H1 (cell line): ENCODE measurements at regions not wholly inside any gene's neighbourhood (a gene's known extent, or its start where the extent isn't known, plus 50 kb on each side); places are given as distances from the start of the nearest gene placed in this dataset.

Source experiments
- CTCF ChIA-PET: fragments of 300-600 bp; sonication (Branson Sonifier 250); formaldehyde crosslinking; loops from one replicate; lab custom pipeline; 2021; ENCODE audit not compliant: partially characterized antibody; lab: Charles Lee
- POLR2A ChIA-PET: fragments of 300-600 bp; sonication (Branson Sonifier 250); formaldehyde crosslinking; loops from one replicate; lab custom pipeline; 2021; ENCODE audit warnings: inconsistent platforms; ENCODE audit not compliant: partially characterized antibody; lab: Charles Lee
- DNase-seq, 2 experiments: peaks; one replicate each; pipeline versions ENCODE4 v3.0.0 to v3.0.0-alpha.2; 2010 to 2022; ENCODE audit warnings: low spot score in 2 of 2, low read depth in 1 of 2, mixed read lengths in 1 of 2
- FAIRE-seq: peaks from 2 replicates; lab custom pipeline; 2011; peaks lifted over from hg19 to GRCh38; lab: Jason Lieb, UNC
- H2AFZ ChIP-seq: 2 replicates; pipeline ENCODE4 v1.8.1; 2012; ENCODE audit warnings: low read length, inconsistent platforms
- H2AK5ac ChIP-seq: 2 replicates; pipeline ENCODE4 v1.6.1; 2013; ENCODE audit warnings: low read depth, low read length
- H2BK120ac ChIP-seq: replicated peaks from 2 replicates; pipeline ENCODE3; 2013; ENCODE audit warnings: low read depth, low read length, inconsistent platforms
- H2BK12ac ChIP-seq: 2 replicates; pipeline ENCODE4 v1.6.1; 2013; ENCODE audit warnings: low read depth, low read length
- H2BK15ac ChIP-seq: 2 replicates; pipeline ENCODE4 v1.6.1; 2013; ENCODE audit warnings: low read length
- H2BK20ac ChIP-seq: 2 replicates; pipeline ENCODE4 v1.6.1; 2013; ENCODE audit warnings: low read length
- H2BK5ac ChIP-seq: 2 replicates; pipeline ENCODE4 v1.6.1; 2013; ENCODE audit warnings: low read depth, low read length
- H3K14ac ChIP-seq: 2 replicates; pipeline ENCODE4 v1.6.1; 2013; ENCODE audit warnings: inconsistent platforms; ENCODE audit not compliant: insufficient read length
- H3K18ac ChIP-seq: 2 replicates; pipeline ENCODE4 v1.6.1; 2013; ENCODE audit warnings: low read length; ENCODE audit errors: extremely low read depth
- H3K23ac ChIP-seq: 2 replicates; pipeline ENCODE4 v1.6.1; 2013; ENCODE audit warnings: inconsistent platforms; ENCODE audit not compliant: insufficient read length
- H3K23me2 ChIP-seq: 2 replicates; pipeline ENCODE4 v1.6.1; 2013; ENCODE audit warnings: low read depth, low read length
- H3K27ac ChIP-seq: 2 replicates; pipeline ENCODE4 v1.6.1; 2011; ENCODE audit warnings: low read depth, low read length, inconsistent platforms
- H3K27me3 ChIP-seq, 4 experiments: replicated peaks in 1 of 4; 1 replicate in 1 of 4; 2 replicates in 3 of 4; pipeline versions ENCODE4 v1.6.1 to v1.8.1; 2011 to 2013; ENCODE audit warnings: low read length in 3 of 4, mild to moderate bottlenecking in 3 of 4, inconsistent platforms in 2 of 4, mixed read lengths in 2 of 4, moderate library complexity in 1 of 4; ENCODE audit not compliant: control insufficient read depth in 3 of 4, insufficient read depth in 3 of 4; ENCODE audit errors: extremely low read depth in 1 of 4
- H3K36me3 ChIP-seq, 4 experiments: 2 replicates each; pipeline versions ENCODE4 v1.6.1 to v1.8.1; 2011 to 2013; ENCODE audit warnings: mild to moderate bottlenecking in 4 of 4, low read length in 3 of 4, moderate library complexity in 2 of 4, control low read depth in 1 of 4, inconsistent platforms in 1 of 4; ENCODE audit not compliant: insufficient read depth in 4 of 4, control insufficient read depth in 2 of 4
- H3K4ac ChIP-seq: replicated peaks from 2 replicates; pipeline ENCODE3; 2013; ENCODE audit warnings: low read length, low read depth, mixed read lengths, inconsistent platforms; ENCODE audit not compliant: insufficient read length
- H3K4me1 ChIP-seq, 4 experiments: replicated peaks in 1 of 4; 1 replicate in 1 of 4; 2 replicates in 3 of 4; pipeline versions ENCODE4 v1.6.1 to v1.8.1; 2011 to 2013; ENCODE audit warnings: low read length in 3 of 4, inconsistent platforms in 2 of 4, mixed read lengths in 1 of 4; ENCODE audit not compliant: insufficient read depth in 4 of 4, control insufficient read depth in 3 of 4
- H3K4me2 ChIP-seq, 2 experiments: 2 replicates each; pipeline versions ENCODE4 v1.6.1 to v1.8.1; 2011 to 2013; ENCODE audit warnings: low read depth in 2 of 2, low read length in 2 of 2, control low read depth in 1 of 2, inconsistent platforms in 1 of 2, mild to moderate bottlenecking in 1 of 2; ENCODE audit not compliant: insufficient read depth in 1 of 2
- H3K4me3 ChIP-seq, 4 experiments: fragments of 200-600, 300-600 bp in 1 of 4; sonication (generic), shearing (Covaris generic), sonication (Bioruptor Twin) in 1 of 4; 2 replicates each; pipeline versions ENCODE4 v1.5.1 to v1.8.1; 2011 to 2016; ENCODE audit warnings: low read length in 4 of 4, low read depth in 3 of 4, control low read depth in 2 of 4, inconsistent platforms in 2 of 4, mild to moderate bottlenecking in 2 of 4, mixed read lengths in 1 of 4, moderate library complexity in 1 of 4; ENCODE audit not compliant: insufficient read depth in 2 of 4; ENCODE audit errors: extremely low read depth in 1 of 4
- H3K56ac ChIP-seq: replicated peaks from 2 replicates; pipeline ENCODE3; 2013; ENCODE audit warnings: low read depth, mild to moderate bottlenecking, mixed read lengths, low read length, inconsistent platforms; ENCODE audit not compliant: insufficient read length
- H3K79me1 ChIP-seq: 2 replicates; pipeline ENCODE4 v1.6.1; 2013; ENCODE audit warnings: low read depth, low read length, control low read depth
- H3K79me2 ChIP-seq, 2 experiments: 2 replicates each; pipeline versions ENCODE4 v1.6.1 to v1.8.1; 2012 to 2013; ENCODE audit warnings: low read length in 2 of 2, mild to moderate bottlenecking in 2 of 2, inconsistent platforms in 1 of 2; ENCODE audit not compliant: insufficient read depth in 2 of 2, control insufficient read depth in 1 of 2
- H3K9ac ChIP-seq, 4 experiments: replicated peaks in 1 of 4; 1 replicate in 1 of 4; 2 replicates in 3 of 4; pipeline versions ENCODE4 v1.6.1 to v1.8.1; 2011 to 2013; ENCODE audit warnings: low read depth in 3 of 4, low read length in 3 of 4, control low read depth in 2 of 4, mild to moderate bottlenecking in 2 of 4, moderate library complexity in 2 of 4, inconsistent platforms in 1 of 4; ENCODE audit errors: extremely low read depth in 1 of 4
- H3K9me3 ChIP-seq, 2 experiments: 2 replicates each; pipeline versions ENCODE4 v1.6.1 to v1.8.1; 2012 to 2013; ENCODE audit warnings: mild to moderate bottlenecking in 2 of 2, moderate library complexity in 2 of 2, control low read depth in 1 of 2, inconsistent platforms in 1 of 2, low read depth in 1 of 2, low read length in 1 of 2, mixed read lengths in 1 of 2; ENCODE audit not compliant: insufficient read depth in 2 of 2
- H4K20me1 ChIP-seq, 2 experiments: replicated peaks in 1 of 2; 2 replicates each; pipeline versions ENCODE3 to v1.8.1; 2011 to 2013; ENCODE audit warnings: inconsistent platforms in 2 of 2, low read length in 2 of 2, mild to moderate bottlenecking in 1 of 2; ENCODE audit not compliant: insufficient read depth in 2 of 2, control insufficient read depth in 1 of 2
- H4K5ac ChIP-seq: 2 replicates; pipeline ENCODE4 v1.6.1; 2013; ENCODE audit warnings: low read length, low read depth, mixed read lengths, inconsistent platforms; ENCODE audit not compliant: insufficient read length
- H4K8ac ChIP-seq: 2 replicates; pipeline ENCODE4 v1.8.0; 2013; ENCODE audit warnings: mild to moderate bottlenecking, moderate library complexity, low read length, inconsistent platforms; ENCODE audit not compliant: insufficient read depth; ENCODE audit errors: extremely low read depth
- H4K91ac ChIP-seq: replicated peaks from 2 replicates; pipeline ENCODE3; 2013; ENCODE audit warnings: low read length, mixed read lengths, inconsistent platforms; ENCODE audit not compliant: insufficient read length
- CBX5 ChIP-seq: fragments of 300-800, 300-1000 bp; sonication (generic); IDR thresholded peaks from 2 replicates; pipeline ENCODE4 v1.7.1; 2016; ENCODE audit warnings: antibody characterized with exemption, low read length, low read depth
- EGR1 ChIP-seq: IDR thresholded peaks from 2 replicates; pipeline ENCODE4 v1.6.1; 2011; ENCODE audit warnings: low read depth, low read length, borderline replicate concordance
- JUN ChIP-seq: IDR thresholded peaks from 2 replicates; pipeline ENCODE4 v1.6.1; 2011; ENCODE audit warnings: low read depth, mild to moderate bottlenecking, improper control_type of control experiment, low read length
- KDM1A ChIP-seq: fragments of 200-600, 300-600 bp; sonication (generic); IDR thresholded peaks from 2 replicates; pipeline ENCODE4 v1.7.1; 2016; ENCODE audit warnings: mild to moderate bottlenecking, low read length, borderline replicate concordance
- MAFK ChIP-seq: IDR thresholded peaks from 2 replicates; pipeline ENCODE4 v1.6.1; 2012; ENCODE audit warnings: low read depth, mild to moderate bottlenecking, improper control_type of control experiment, low read length
- RBBP5 ChIP-seq: IDR thresholded peaks from 2 replicates; pipeline ENCODE4 v1.7.1; 2012; ENCODE audit warnings: low read depth, mild to moderate bottlenecking, inconsistent platforms, low read length, moderate library complexity, borderline replicate concordance
- TEAD4 ChIP-seq: IDR thresholded peaks from 2 replicates; pipeline ENCODE4 v1.6.1; 2012; ENCODE audit warnings: low read depth, low read length, inconsistent platforms, mixed read lengths
- WGBS, 2 experiments: shearing (Covaris generic) in 1 of 2; methylation state at CpG; one replicate each; pipeline versions ENCODE4 v1.1.6 to v1.1.7; 2013 to 2015; ENCODE audit warnings: low lambda C conversion rate in 2 of 2, mixed read lengths in 2 of 2, inconsistent platforms in 1 of 2, low coverage in 1 of 2, missing lambda C conversion rate in 1 of 2; ENCODE audit not compliant: insufficient replicate concordance in 2 of 2, insufficient coverage in 1 of 2, insufficient read length in 1 of 2; ENCODE audit errors: extremely low coverage in 1 of 2, missing lambda C conversion rate in 1 of 2; 5-methylcytosine and 5-hydroxymethylcytosine counted together
- TF ChIP-seq, protein P1 (sequence below): IDR thresholded peaks from 2 replicates; pipeline ENCODE4 v1.6.1; 2011; ENCODE audit warnings: low read depth, mild to moderate bottlenecking, low read length; ENCODE audit not compliant: insufficient read depth

DNA sequence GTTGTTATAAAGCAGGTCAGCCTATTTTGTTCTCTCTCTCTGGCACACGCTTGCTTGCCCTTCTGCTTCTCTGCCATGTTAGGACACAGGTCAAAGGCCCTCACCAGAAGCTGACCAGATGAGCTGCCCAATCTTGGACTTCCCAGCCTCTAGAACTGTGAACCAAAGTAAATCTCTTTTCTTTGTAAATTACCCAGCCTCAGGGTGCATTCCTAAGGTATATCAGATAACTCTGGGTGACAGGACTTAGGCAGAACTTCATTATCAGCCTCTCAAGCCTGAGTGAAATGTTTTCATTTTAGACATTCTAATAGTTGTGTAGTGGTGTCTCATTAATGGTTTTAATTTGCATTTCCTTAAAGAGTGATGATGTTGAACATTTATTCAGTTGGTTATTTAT, 124.3 kb downstream of the CDRT15L2 start:
- H2BK15ac ChIP-seq, result no peak overlapping the region
- no peak overlapping the region for H3K23ac ChIP-seq
- H3K27ac ChIP-seq, result no peak overlapping the region
- no peak overlapping the region for H4K5ac ChIP-seq
- H3K4me3 ChIP-seq, result no peak overlapping the region
- H2AK5ac ChIP-seq, result no peak overlapping the region
- no peaks in the 10 kb centered on the region for H3K79me1 ChIP-seq
- H3K4me2 ChIP-seq, result no peak overlapping the region
- H2BK12ac ChIP-seq, result no peak overlapping the region
- POLR2A ChIA-PET, result no interaction called here
- no peaks in the 10 kb centered on the region for H3K27me3 ChIP-seq
- no peak overlapping the region for H2BK120ac ChIP-seq
- no peak overlapping the region for H3K14ac ChIP-seq
- WGBS, 2 experiments, result no CpG with 5 or more reads among the region's 1 CpG
- H3K9me3 ChIP-seq, result no peaks in the 10 kb centered on the region
- no peak overlapping the region for H3K9ac ChIP-seq
- FAIRE-seq (no peak), DNase-seq (no peak)
- TF ChIP-seq EGR1, result no peak
- TF ChIP-seq MAFK, result no peak
- TF ChIP-seq KDM1A, result no peak
- TF ChIP-seq CBX5, result no peak
- TF ChIP-seq, protein P1, sequence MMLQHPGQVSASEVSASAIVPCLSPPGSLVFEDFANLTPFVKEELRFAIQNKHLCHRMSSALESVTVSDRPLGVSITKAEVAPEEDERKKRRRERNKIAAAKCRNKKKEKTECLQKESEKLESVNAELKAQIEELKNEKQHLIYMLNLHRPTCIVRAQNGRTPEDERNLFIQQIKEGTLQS, result no peak
- no peak for TF ChIP-seq JUN
- TF ChIP-seq TEAD4, result no peak
- TF ChIP-seq RBBP5, result no peak
- no peak overlapping the region for H2AFZ ChIP-seq
- no peak overlapping the region for H3K56ac ChIP-seq
- H4K91ac ChIP-seq, result no peak overlapping the region
- no peaks in the 10 kb centered on the region for H3K79me2 ChIP-seq
- H3K4me1 ChIP-seq, result no peaks in the 10 kb centered on the region
- CTCF ChIA-PET, result no interaction called here
- H3K23me2 ChIP-seq, result no peaks in the 10 kb centered on the region
- no peaks in the 10 kb centered on the region for H3K36me3 ChIP-seq
- H4K20me1 ChIP-seq, result no peaks in the 10 kb centered on the region
- H2BK5ac ChIP-seq, result no peak overlapping the region
- H2BK20ac ChIP-seq, result no peak overlapping the region
- H3K18ac ChIP-seq, result no peak overlapping the region
- no peak overlapping the region for H4K8ac ChIP-seq
- no peak overlapping the region for H3K4ac ChIP-seq
